ENCODE measurements at regions not wholly inside any gene's neighbourhood (a gene's known extent, or its start where the extent isn't known, plus 50 kb on each side); places are given as distances from the start of the nearest gene placed in this dataset.

DNA sequence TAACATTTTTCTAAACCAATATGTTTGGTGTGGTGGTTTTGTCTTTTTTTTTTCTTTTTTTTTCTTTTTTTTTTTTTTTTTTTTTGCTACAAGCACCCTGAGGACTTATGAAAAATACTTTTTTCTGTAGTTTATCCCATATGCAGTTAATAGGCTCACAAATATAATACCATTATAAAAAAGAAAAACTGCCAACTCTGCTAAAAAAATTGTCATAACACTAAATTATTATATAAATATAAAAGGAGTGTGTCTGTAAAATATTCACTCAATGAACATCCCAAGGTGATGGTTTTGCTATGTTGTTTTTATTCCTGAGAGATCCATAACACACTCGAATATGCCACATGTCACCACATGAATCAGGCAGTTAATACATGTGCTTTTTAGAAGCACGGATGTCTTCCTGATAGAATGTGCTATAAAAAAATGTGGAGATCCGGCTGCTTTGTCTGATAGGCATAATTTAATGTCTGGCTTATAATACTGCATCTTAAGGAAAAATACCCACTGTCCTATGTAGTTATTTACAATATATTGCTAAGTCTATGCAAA lies 110.7 kb upstream of the ZNF507 start:
- no peaks in the 10 kb centered on the region for H3K79me2 ChIP-seq (ENCODE audit: control insufficient read depth, insufficient read depth, low read length)
- no peak overlapping the region for H3K4me2 ChIP-seq (ENCODE audit: control insufficient read depth, extremely low read depth, insufficient read depth, low read depth, low read length)
- H3K9me3 ChIP-seq (ENCODE audit: control insufficient read depth, low read depth, low read length): no peaks in the 10 kb centered on the region
- H3K4me3 ChIP-seq (ENCODE audit: control insufficient read depth in 2 of 3, extremely low read depth in 1 of 3, insufficient read depth in 2 of 3, low read depth in 1 of 3, low read length in 3 of 3): no peak overlapping the region
- no peak overlapping the region for H3K9ac ChIP-seq (ENCODE audit: control insufficient read depth, extremely low read depth, insufficient read depth, low read length)
- H3K27me3 ChIP-seq (ENCODE audit: control insufficient read depth, extremely low read depth, insufficient read depth, low read length): no peaks in the 10 kb centered on the region
- no peak overlapping the region for H2AFZ ChIP-seq (ENCODE audit: control insufficient read depth, low read length)
- TF ChIP-seq EZH2 (IDR thresholded peaks at IDR 0.05; ENCODE audit: low read length): no peak
- TF ChIP-seq, protein P1, sequence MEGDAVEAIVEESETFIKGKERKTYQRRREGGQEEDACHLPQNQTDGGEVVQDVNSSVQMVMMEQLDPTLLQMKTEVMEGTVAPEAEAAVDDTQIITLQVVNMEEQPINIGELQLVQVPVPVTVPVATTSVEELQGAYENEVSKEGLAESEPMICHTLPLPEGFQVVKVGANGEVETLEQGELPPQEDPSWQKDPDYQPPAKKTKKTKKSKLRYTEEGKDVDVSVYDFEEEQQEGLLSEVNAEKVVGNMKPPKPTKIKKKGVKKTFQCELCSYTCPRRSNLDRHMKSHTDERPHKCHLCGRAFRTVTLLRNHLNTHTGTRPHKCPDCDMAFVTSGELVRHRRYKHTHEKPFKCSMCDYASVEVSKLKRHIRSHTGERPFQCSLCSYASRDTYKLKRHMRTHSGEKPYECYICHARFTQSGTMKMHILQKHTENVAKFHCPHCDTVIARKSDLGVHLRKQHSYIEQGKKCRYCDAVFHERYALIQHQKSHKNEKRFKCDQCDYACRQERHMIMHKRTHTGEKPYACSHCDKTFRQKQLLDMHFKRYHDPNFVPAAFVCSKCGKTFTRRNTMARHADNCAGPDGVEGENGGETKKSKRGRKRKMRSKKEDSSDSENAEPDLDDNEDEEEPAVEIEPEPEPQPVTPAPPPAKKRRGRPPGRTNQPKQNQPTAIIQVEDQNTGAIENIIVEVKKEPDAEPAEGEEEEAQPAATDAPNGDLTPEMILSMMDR (optimal IDR thresholded peaks at IDR 0.05 in 1 of 3, IDR thresholded peaks at IDR 0.05 in 1 of 3, conservative IDR thresholded peaks at IDR 0.05 in 1 of 3; ENCODE audit: extremely low read depth in 1 of 3, insufficient read depth in 2 of 3, low read length in 3 of 3): no peak
- H3K4me1 ChIP-seq (ENCODE audit: control insufficient read depth, extremely low read depth, insufficient read depth, low read length): no peaks in the 10 kb centered on the region
- no peaks in the 10 kb centered on the region for H3K9me1 ChIP-seq (ENCODE audit: control insufficient read depth, extremely low read depth, insufficient read depth, low read length)
- H3K27ac ChIP-seq (ENCODE audit: control insufficient read depth, insufficient read depth, low read length): no peak overlapping the region
- DNase-seq (ENCODE audit: low read depth, low spot score): no peak
- no peaks in the 10 kb centered on the region for H4K20me1 ChIP-seq (ENCODE audit: control insufficient read depth, extremely low read depth, insufficient read depth, low read length)
- dilution Hi-C loops (cut with MboI; ENCODE audit: extremely low pct_ligation_motif_present, low sequenced_read_pairs): no loop called here
- FAIRE-seq: no peak
- H3K36me3 ChIP-seq (ENCODE audit: control insufficient read depth in 2 of 2, extremely low read depth in 1 of 2, insufficient read depth in 2 of 2, low read length in 2 of 2): no peaks in the 10 kb centered on the region

GRCh38 chr19:32238076-32238475 lies 107.3 kb upstream of the ZNF507 start:
- no peak overlapping the region for H3K27ac ChIP-seq (ENCODE audit: control insufficient read depth, insufficient read depth, low read length)
- TF ChIP-seq EZH2 (IDR thresholded peaks at IDR 0.05; ENCODE audit: low read length): no peak
- TF ChIP-seq, protein P1 (optimal IDR thresholded peaks at IDR 0.05 in 1 of 3, IDR thresholded peaks at IDR 0.05 in 1 of 3, conservative IDR thresholded peaks at IDR 0.05 in 1 of 3; ENCODE audit: extremely low read depth in 1 of 3, insufficient read depth in 2 of 3, low read length in 3 of 3): no peak
- H3K27me3 ChIP-seq (ENCODE audit: control insufficient read depth, extremely low read depth, insufficient read depth, low read length): no peaks in the 10 kb centered on the region
- no peaks in the 10 kb centered on the region for H3K79me2 ChIP-seq (ENCODE audit: control insufficient read depth, insufficient read depth, low read length)
- no peaks in the 10 kb centered on the region for H3K9me1 ChIP-seq (ENCODE audit: control insufficient read depth, extremely low read depth, insufficient read depth, low read length)
- no peak overlapping the region for H3K4me2 ChIP-seq (ENCODE audit: control insufficient read depth, extremely low read depth, insufficient read depth, low read depth, low read length)
- H4K20me1 ChIP-seq (ENCODE audit: control insufficient read depth, extremely low read depth, insufficient read depth, low read length): no peaks in the 10 kb centered on the region
- H3K4me1 ChIP-seq (ENCODE audit: control insufficient read depth, extremely low read depth, insufficient read depth, low read length): no peaks in the 10 kb centered on the region
- H3K9ac ChIP-seq (ENCODE audit: control insufficient read depth, extremely low read depth, insufficient read depth, low read length): no peak overlapping the region
- dilution Hi-C loops (cut with MboI; ENCODE audit: extremely low pct_ligation_motif_present, low sequenced_read_pairs): no loop called here
- no peak for FAIRE-seq
- no peak for DNase-seq (ENCODE audit: low read depth, low spot score)
- H2AFZ ChIP-seq (ENCODE audit: control insufficient read depth, low read length): no peak overlapping the region
- H3K9me3 ChIP-seq (ENCODE audit: control insufficient read depth, low read depth, low read length): peaks cover under 1% of the 10 kb centered on the region
- no peak overlapping the region for H3K4me3 ChIP-seq (ENCODE audit: control insufficient read depth in 2 of 3, extremely low read depth in 1 of 3, insufficient read depth in 2 of 3, low read depth in 1 of 3, low read length in 3 of 3)
- no peaks in the 10 kb centered on the region for H3K36me3 ChIP-seq (ENCODE audit: control insufficient read depth in 2 of 2, extremely low read depth in 1 of 2, insufficient read depth in 2 of 2, low read length in 2 of 2)

Data from keratinocyte (primary cell).